ENCODE measurements at regions not wholly inside any gene's neighbourhood (a gene's known extent, or its start where the extent isn't known, plus 50 kb on each side); places are given as distances from the start of the nearest gene placed in this dataset.
"Not testable (repeated sequence)": the region's sequence is repeated elsewhere in the genome, so short reads cannot be mapped to it uniquely, and the experiment has no call there.

DNA sequence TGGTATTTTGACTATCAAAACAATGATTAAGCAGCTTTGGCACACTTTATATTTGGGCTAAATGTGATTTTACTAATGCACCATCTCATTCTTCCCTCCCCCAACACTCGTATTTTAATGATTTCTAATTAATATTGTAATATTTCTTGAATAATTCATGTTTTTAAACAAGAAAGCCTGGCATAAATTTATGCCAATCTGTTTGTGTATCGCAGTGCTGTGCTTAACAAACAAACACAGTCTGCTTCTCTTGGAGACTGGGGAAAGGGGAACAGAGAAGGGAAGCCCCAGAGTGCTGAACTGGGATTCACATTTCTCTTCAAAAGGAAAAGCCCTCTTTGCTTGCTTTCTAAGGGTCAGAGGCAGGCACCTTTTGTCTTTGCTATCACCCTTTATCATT is 496.9 kb upstream of the STXBP6 start:
- DNase-seq = no peak

DNA sequence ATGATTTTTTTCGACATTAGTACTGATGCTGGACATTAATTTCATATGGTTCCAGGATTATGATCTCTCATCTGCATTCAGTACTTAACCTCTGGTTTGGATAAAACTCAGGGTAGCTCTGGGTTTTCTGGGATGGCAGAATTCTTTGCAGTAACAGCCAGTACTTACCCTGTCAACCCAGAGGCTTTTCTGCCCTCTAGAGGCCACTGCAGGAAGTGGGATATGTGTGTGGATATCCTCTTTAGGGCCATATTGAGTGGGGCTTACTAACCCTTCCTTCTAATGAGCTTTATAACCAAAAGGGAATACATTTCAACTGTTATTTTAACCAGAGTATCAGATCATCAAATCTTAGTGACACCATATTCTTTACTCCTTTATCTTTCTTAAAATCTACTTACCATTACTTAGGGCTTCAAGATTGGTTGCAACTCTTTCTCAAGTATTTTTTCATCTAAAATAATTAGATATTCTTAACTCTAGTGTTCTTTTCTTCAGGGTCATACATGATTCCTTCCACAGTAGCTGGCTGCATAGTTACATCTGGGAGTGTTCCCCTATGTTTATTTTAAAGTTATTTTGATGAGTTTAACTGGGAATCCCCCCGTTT is 488.0 kb upstream of the STXBP6 start:
- peak; percentile 38 for DNase-seq

DNA sequence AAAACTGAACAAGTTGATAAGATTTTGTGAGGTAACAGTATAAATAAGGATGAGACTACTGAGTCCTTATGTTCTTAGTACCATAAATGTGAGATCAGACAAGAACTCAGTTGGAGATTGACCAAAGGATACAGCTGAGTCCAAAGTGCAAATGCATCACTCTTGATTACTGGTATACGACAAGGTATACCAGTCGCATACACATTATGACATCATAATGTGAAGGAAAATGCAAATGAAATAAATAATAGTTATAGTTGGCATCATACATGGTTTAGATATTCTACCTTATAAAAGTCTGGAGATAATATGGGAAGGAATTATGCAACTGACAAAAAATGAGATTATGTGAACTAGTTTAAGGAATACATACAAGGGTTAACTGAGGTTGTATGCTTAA is 476.3 kb upstream of the STXBP6 start:
- no peak for DNase-seq

DNA sequence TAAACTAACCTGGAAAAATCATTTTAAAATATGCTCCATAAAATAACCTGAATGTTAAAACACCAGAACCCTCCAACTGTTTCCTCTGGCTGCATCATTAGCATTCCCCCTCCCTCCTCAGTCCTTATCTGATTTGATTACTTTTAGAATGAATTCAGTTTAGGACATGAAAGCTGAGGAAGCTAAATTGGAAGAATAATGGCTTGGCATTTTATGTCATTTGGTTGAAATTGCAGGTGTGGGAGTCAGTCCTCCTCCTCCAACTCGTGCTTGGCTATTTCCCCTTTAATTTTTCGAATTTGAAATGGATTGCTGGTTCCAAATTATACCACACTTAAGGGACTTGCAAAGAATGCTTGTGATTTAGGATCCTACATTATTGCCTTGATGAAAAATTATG is 473.0 kb upstream of the STXBP6 start:
- no peak for DNase-seq

DNA sequence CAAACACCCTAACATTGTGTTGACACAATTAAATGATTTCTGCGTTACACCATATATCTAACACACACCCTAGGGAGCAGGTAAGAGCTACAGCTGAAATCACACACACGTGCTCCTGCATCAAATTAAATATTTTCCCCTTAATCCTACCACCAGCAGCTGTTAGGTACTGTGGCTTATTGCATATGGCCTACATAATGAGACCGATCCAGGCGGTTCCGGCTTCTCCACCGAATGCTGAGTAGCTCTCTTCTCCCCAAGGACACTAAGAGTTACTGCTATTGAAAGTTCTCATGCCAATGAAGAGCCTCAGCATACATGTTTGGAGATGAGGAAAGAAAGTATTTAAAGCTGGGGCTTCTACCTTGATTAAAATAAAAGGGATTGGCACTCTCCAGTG is 472.2 kb upstream of the STXBP6 start:
- no peak for DNase-seq

DNA sequence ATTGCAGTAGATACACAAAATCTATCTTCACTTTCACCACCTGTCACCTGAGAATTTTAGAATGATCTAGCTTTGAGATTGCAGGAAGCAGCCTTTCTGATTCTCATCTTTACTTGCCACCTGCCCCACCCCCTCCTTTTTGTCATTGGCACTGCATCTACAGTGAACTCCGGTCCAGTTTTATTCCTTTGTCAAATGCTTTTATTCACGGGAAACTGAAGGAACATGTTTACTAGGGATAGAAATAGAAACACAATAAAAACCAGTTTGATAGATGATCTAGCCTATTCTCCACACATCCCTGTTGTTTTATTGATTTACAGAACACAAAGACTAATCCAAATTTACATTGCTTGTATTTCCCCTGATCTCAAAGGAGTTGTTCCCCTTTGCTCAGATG is 471.7 kb upstream of the STXBP6 start:
- no peak for DNase-seq

DNA sequence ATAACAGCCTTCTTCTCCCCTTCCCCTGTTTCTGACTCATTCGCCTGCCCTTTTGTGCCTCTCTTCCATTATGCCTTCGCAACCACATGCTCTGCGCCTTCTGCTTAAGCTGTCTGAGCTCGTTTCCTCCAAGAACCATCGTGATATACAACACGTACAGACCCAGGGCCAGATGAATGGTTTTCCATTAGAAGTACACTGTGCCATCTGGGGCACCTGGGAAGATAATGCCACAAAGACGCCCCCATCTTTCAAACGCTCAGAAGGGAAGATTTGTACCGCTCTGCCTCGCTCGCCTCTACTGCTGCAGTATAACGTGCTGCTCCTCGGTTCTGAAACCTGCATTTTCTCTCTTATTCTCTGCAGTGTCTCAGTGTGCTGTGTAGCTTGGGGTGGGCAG is 470.9 kb upstream of the STXBP6 start:
- DNase-seq = no peak

DNA sequence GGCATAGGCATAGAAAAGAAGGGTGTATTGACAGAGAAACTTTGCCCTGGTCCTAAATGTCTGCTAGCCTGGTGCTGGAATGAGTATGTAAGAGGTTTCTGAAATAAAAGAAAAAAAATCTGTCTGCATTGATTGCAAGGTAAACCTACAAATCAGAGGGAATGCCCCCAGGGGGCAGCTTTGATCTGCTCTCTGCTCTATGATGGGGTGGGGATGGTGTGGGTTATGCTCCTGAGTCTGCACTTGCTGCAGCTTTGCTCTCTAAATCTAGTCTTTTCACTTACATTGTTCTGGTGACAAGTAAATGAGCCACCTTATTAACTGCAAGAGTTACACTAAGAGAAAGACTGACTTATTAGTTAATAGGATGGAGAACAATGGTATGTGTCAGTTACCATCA is 468.4 kb upstream of the STXBP6 start:
- DNase-seq = no peak

DNA sequence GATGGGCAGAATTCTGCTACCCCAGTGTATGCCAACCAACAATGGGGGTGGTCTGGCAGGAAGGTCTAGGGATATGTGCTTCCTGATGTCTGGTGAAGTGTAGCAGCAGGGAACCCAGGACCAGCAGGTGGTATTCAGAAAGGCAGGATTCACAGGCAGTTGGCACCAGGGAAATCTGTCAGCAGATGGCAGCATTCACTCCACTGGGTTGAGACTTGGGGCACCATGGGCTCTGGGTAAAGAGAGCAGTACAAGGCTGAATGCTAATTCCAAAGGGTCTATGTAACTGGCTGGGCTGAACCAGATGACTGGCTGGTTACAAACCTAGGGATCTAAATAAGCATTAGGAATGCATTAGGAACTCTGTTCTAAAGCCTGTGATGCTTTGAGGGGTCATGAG is 466.9 kb upstream of the STXBP6 start:
- no peak for DNase-seq

DNA sequence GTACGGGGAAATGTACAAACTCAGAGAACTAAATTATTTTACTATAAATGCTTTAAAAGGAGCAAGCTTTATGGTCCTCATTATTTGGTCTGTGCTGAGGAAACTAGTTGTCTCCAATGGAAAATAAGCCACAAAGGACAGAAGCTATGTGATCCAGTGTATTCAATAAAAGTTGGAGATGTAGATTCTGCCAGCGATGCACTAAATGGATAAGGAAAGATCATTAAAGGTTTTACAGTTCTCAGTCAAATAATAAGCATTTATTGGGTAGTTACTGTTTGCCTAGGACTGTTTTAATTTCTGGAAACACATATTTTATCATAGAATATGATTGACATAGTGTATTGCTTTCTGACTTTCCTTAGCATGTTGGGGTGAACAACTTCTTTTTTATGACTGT is 458.9 kb upstream of the STXBP6 start:
- no peak for DNase-seq

DNA sequence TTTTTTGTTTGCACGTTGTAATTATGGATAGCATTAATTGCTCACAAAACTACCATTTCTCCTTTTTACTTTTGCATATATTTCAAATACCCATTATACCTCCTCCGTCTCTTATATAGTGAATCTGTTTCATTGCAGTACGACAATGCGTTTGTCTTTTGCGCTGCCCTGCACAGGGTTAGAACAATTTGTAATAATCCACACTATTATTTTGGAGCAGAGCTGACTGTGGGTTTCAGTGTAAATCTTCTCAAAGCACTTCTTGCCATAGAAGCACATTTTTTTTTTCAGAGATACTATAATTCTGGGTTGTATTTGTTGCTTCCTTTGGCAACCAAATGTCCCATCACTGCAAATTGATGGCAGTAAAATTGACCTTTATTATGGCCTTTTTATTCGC is 451.8 kb upstream of the STXBP6 start:
- no peak for DNase-seq

DNA sequence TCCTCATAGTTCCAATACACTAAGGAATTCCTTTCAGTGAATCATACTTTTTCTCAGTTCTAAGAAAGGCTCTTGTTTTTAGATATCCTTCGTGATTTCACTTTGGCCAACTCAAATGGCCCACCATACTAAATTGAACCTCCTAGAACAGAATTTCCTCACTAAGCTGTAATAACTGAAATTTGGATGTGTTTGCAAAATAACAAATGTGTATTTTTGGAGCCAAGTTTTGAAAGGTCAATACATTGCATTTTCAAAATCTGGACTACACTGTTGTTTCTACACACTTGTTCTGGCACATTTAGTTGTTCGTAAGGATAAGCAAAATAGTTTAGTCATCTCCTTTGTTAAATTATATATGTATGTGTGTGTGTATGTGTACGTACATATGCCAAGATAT is 439.0 kb upstream of the STXBP6 start:
- no peak for DNase-seq

DNA sequence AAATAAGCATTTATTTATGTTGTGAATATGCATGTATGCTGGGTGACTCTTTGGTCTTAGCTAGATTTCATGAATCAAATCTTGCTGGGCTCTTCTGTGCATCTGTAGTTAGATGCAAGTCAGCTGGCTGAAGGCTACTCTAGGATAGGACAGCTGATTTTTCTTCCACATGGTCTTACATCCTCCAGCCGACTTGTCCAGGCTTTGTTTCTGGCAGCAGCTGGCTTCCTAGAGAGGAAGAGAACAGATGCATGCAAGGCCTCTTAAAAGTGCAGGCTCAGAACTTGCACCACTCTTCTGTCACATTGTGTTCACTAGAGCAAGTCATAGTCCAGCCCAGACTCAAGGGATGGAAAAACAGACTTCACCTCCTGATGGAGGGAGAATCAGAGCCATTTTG is 435.4 kb upstream of the STXBP6 start:
- no peak for DNase-seq

DNA sequence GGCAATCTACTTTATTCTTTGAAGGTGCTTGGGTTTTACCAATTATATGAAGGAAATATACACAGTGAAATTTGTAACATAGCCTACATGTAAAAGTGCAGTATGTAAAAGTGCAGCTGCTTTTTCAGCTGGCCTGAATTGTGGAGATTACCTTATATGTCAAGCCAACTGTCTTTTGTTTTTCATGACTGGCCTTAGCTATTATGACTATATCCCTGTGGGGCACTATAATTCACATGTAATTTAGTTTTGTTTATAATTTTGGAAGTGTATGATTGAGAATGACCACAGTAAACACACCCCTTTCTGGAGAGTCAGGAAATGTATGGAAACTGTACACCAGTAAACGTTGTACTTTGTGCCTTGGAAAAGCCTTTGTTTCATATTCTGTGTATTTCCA is 435.0 kb upstream of the STXBP6 start:
- DNase-seq = no peak

DNA sequence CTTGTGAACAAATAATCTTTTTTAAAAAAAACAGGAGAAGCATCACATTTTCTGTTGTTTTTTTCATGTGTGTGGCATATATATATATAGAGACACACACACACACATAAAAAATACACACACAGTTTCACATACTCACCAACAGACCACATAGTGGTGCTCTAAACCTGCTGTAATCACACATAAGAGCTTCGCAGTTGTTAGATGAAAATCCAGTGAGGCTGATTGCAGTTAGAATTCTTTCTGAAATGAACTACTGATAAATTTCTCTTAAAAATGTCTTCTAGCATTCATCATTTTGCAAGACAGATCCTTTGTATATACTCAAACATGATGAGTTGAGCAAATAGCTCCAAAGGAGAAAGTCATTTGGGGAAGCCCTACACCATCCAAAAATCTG is 434.3 kb upstream of the STXBP6 start:
- no peak for DNase-seq

DNA sequence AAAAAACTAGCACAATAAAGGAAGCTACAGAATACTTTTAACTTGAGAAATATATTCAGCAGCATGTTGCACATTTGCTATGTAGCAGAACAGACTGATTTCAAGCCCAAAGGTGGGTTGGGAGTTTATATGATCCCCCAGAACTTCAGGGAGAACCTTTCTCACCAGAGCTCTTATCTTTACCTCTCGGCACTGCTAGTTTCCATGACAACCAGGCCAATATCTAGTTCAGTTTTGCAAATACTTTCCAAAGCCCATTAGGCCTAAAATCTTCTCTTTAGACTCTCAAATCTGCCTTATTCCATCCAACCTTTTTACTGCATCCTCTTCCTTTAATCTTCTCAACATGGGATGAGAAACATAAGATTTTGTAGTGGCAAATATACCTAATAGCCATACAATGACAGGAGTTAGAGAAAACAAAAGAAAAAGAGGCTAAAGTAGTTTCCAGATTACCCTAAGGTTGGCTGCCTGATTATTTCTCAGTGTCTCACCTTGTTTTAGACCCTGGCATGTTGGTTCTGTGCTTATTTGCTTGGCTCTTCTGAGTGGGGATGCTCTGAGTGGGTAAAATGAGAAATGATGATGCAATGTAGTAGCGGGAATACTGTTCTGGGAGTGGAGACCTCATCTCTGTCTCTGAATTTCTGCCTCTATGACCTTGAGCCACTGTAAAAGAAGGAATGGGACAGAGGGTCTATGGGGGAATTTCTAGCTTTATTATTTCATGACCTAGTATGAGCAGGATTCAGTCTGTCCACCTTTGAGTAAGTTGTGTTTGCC is 427.6 kb upstream of the STXBP6 start:
- no peak for DNase-seq

DNA sequence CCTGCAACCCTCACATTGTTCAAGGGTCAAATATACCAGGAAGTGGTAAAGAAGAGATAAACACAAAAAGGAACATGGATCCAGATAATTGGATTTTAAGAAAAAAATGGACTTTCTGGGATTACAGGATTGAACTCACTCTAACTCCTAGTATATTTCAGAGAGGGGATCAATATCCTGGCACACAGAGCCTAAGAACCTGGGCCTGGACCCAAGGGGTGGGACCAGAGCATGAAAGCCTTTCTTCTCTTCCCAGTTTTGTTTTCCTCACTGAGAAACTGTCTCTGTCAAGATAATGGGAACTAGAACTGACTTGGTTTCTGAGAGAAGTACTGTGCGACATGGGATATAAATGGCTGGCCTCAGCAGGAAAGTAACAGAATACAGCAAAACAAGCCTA is 422.8 kb upstream of the STXBP6 start:
- DNase-seq = no peak

DNA sequence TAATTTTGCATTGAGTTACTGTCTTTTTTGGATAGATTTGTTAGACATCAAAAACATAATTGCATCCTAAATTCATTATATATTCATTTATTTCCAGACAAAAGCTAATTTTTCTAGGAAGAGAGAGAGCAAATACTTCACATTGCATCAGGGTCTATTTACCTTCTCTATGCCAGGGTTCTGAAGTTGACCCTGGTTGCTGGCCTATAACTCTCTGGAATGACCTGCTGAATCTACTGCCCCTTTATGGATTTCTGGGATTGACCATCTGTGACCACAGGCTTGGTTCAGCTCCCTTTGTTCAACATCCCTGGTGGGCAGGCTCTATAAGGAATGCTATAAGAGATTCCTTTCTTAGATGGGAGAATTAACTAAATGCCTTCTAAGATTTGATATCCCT is 414.8 kb upstream of the STXBP6 start:
- DNase-seq = no peak

DNA sequence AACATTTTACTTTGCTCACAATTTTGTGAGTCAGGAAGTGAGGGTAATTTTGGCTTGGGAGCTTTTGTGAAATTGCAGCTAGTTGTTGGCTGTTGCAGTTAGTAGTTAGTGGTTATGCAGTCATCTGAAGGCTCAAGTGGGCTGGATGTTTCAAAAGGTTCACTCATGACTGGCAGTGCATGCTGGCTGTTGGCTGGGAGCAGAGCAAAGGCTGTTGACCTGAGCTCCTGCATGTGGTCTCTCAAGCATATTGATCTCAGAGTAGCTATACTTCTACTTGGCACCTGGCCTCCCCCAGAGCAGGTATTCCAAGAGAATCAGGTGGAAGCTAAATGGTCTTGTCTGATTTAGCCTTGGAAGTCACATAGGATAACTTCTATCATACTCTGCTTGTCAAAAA is 414.1 kb upstream of the STXBP6 start:
- DNase-seq = no peak

DNA sequence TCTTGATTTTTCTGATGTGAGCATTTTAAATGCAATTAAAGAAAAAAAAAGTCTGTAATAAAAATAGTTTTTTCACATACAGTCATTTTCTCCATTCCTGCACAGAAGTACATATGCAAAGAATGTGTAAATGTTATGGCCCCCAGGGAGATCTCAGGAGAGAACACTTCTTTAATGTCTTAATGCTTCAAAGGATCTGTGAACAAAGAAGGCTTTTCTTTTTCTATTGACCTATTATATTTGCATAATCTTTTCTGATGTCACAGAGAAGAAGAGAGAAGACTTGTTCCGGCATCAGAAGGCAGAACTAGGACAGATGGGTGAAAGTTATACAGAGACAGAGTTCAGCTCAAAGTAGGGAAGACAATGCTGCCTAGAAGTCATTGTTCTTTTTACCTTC is 413.5 kb upstream of the STXBP6 start:
- no peak for DNase-seq

DNA sequence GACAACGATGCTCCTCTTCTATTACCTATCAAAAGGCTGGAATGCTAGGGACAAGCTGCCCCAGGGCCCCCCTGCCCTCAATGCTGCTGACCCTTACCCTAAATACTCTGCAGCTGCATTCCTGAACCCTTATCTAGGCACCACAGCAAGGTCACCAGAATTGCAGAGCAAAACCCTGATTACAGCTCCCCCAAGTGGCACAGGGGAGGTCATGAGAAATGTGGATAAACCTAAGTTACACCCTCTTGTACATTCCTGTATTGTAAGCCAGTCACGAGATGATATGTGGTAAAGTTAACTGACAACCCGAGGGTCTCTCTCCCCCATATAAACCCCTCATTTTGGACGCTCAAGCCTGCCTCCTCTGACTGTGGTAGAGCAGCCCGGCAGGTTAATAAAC is 411.8 kb upstream of the STXBP6 start:
- no peak for DNase-seq

DNA sequence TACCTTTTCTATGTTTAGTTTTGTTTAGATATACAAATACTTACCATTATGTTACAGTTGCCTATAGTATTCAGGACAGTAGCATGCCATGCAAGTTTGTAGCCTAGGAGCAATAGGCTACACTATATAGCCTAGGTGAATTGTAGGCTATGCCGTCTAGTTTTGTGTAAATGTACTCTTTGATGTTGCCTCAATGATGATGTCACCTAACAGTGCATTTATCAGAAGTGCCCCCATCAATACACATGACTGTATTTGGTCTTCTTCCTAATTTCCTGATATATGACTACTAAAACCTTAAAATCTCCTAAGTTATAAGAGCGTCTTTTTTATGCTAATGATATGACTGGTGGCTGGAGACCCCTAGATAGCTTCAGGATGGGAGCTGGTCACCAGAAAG is 394.4 kb upstream of the STXBP6 start:
- no peak for DNase-seq

DNA sequence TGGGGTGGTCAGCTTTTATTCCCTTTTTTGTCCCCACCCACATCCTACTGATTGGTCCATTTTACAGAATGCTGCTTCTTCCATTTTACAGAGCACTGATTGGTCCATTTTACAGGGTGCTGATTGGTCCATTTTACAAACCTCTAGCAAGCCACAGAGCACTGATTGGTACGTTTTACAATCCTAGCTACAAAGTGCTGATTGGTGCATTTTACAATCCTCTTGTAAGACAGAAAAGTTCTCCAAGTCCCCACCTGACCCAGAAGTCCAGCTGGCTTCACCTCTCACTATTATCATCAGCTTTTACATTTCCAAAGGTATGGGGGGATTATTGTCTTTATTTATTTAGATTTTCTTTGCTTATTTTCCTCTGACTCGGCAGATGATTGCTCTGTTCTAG is 390.4 kb upstream of the STXBP6 start:
- DNase-seq = not testable (repeated sequence)

DNA sequence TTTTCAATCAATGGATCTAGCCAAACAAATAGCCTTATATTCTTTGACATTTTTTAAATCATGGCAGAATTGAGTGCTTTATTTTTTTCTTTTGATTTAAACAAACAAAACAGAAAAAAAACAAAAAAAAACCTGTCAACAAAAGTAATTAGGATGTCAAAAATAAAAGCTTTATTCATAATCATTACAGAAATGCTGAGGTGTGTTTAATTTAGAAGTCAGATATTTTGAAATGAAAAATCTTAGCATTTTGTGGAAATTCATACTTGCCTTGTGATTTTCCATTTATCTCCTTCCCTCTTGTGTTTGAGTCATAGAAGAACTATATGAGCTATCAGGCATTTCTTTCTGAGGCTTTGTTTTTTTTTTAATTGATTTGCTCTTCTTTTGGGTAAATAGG is 387.0 kb upstream of the STXBP6 start:
- no peak for DNase-seq

DNA sequence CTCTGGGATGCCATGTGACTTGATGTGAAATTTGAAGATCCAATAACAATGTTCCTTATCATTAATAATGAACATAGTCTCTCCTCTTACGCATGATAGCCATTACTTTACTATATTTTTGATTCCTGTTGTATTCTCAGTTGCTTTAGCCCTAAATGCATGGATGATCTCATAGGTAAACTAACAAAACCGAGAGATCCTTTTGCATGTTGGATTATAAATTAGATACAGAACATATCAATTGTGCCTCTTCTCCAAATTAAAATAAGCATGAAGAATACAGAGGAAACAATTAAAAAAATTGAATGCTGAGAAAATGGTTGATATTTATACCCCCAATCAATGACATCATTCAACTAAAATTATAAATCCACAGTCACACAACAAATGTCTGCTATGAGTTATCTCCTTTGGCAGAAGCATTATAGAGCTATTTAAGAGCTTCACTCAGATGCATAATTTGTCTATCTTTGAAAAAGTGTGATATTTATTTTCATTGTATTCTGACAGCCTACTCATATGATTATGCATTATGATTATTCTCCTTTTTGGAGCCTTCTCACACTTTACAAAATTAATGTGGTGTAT is 386.4 kb upstream of the STXBP6 start:
- no peak for DNase-seq

Data from activated CD4-positive, alpha-beta T cell treated with anti-CD3 and anti-CD28 coated beads, Interleukin-2, Interleukin-6, amounts not matched to agents 100 ng/mL and 50 ng/mL, durations not matched to agents 16 hours and 8 hours (primary cell).